ENCODE measurements at regions not wholly inside any gene's neighbourhood (a gene's known extent, or its start where the extent isn't known, plus 50 kb on each side); places are given as distances from the start of the nearest gene placed in this dataset.

DNA sequence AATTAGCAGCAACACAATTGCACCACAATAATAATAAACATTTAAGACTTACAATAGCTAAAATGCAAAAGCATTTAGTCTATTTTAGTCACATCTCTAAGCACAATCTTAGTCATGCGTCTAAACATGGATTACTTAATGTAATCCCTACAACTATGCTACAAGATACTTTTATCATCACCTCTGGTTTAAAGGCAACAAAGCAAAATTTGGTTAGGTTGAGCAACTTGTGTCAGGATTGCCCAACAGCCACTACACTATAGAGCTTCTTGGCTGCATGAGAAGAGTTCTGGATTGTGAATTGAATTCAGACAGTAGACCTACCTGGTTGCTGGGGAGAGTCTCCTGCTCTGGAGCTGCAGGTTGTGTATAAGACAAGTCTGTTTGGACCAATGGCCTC lies 146.5 kb upstream of the PUDP start:
- Mint-ChIP-seq H3K36me3 (ENCODE audit: low read depth) (no peaks in the 10 kb centered on the region), H3K27ac (no peak overlapping the region), H3K4me1 (ENCODE audit: low read depth) (no peaks in the 10 kb centered on the region), H3K27me3 (ENCODE audit: low read depth) (no peaks in the 10 kb centered on the region), H3K4me3 (no peak overlapping the region), H3K9me3 (no peaks in the 10 kb centered on the region)
- DNase-seq (ENCODE audit: low spot score), result no peak

DNA sequence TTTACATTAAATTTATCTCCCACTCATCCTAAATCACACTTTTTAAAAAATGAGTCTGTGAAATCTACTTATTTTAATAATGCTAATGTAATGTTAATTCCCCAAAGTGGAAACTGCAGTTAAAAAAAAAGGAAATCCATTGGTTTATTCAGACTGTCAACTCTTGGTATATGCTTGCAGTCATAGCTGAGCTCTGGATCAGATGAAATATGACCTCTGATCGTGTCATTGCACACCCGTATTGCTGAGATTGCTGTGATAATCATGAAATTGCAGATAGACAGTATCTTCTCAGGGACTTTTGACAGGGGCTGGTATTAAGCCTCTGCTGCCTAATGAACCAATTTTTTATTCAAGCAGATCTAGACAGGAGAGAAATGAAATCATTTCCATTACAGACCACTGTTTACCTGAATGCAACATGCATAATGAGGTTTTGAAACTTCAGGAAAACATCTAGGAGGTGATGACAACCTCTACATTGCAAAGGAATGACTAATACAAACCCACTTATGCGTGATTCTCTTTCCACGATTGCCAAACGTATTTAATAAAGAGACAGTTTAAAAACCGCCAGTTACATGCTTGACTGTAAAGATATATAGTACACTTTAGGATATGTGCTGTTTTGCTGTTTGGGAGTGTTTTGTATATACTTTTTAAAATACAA lies 138.3 kb upstream of the PUDP start:
- Mint-ChIP-seq H3K4me1 (ENCODE audit: low read depth) (no peaks in the 10 kb centered on the region), H3K27ac (no peak overlapping the region), H3K27me3 (ENCODE audit: low read depth) (no peaks in the 10 kb centered on the region), H3K9me3 (no peaks in the 10 kb centered on the region), H3K36me3 (ENCODE audit: low read depth) (no peaks in the 10 kb centered on the region), H3K4me3 (no peak overlapping the region)
- no peak for DNase-seq (ENCODE audit: low spot score)

- Mint-ChIP-seq H3K27ac (no peak overlapping the region), H3K36me3 (ENCODE audit: low read depth) (no peaks in the 10 kb centered on the region), H3K4me1 (ENCODE audit: low read depth) (no peaks in the 10 kb centered on the region)
Measured at GRCh38 chrX:7285765-7286164, 137.8 kb upstream of the PUDP start.

GRCh38 chrX:7283741-7284140 lies 135.8 kb upstream of the PUDP start:
- DNase-seq (ENCODE audit: low spot score), result no peak
- H3K27ac Mint-ChIP-seq, result no peak overlapping the region
- H3K9me3 Mint-ChIP-seq, result no peaks in the 10 kb centered on the region
- H3K4me1 Mint-ChIP-seq (ENCODE audit: low read depth), result no peaks in the 10 kb centered on the region
- H3K27me3 Mint-ChIP-seq (ENCODE audit: low read depth), result no peaks in the 10 kb centered on the region
- no peak overlapping the region for H3K4me3 Mint-ChIP-seq
- H3K36me3 Mint-ChIP-seq (ENCODE audit: low read depth), result no peaks in the 10 kb centered on the region

More at GRCh38 chrX:7285765-7286164, 137.8 kb upstream of the PUDP start:
- H3K9me3 Mint-ChIP-seq, result no peaks in the 10 kb centered on the region
- no peak overlapping the region for H3K4me3 Mint-ChIP-seq
- no peaks in the 10 kb centered on the region for H3K27me3 Mint-ChIP-seq (ENCODE audit: low read depth)
- DNase-seq (ENCODE audit: low spot score), result no peak

GRCh38 chrX:7280520-7280919 lies 132.6 kb upstream of the PUDP start:
- Mint-ChIP-seq H3K27me3 (ENCODE audit: low read depth) (no peaks in the 10 kb centered on the region), H3K36me3 (ENCODE audit: low read depth) (no peaks in the 10 kb centered on the region), H3K9me3 (no peaks in the 10 kb centered on the region), H3K4me3 (no peak overlapping the region), H3K27ac (no peak overlapping the region), H3K4me1 (ENCODE audit: low read depth) (no peaks in the 10 kb centered on the region)
- DNase-seq (ENCODE audit: low spot score), result no peak

DNA sequence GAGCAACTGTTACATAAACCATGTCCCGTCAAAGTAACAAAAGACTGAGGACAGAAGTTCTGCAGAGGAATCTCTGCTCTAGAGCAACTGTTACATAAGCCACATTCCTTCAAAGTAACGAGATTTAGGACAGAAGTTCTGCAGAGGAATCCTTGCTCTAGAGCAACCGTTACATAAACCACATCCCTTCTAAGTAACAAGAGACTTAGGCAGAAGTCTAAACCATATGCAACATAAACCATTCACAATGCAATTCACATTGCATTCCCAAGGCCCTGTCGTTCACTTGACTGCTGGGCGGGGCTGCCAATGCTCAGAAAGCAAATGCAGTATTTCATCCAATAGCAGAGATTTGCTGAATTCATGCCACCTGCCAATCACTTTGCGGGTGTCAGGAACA lies 124.4 kb upstream of the PUDP start:
- Mint-ChIP-seq H3K27ac (no peak overlapping the region), H3K36me3 (ENCODE audit: low read depth) (no peaks in the 10 kb centered on the region), H3K9me3 (no peaks in the 10 kb centered on the region), H3K4me1 (ENCODE audit: low read depth) (no peaks in the 10 kb centered on the region), H3K27me3 (ENCODE audit: low read depth) (no peaks in the 10 kb centered on the region), H3K4me3 (no peak overlapping the region)
- DNase-seq (ENCODE audit: low spot score), result no peak

- Mint-ChIP-seq H3K4me1 (ENCODE audit: low read depth) (no peaks in the 10 kb centered on the region), H3K9me3 (no peaks in the 10 kb centered on the region), H3K4me3 (no peak overlapping the region), H3K36me3 (ENCODE audit: low read depth) (no peaks in the 10 kb centered on the region), H3K27ac (no peak overlapping the region), H3K27me3 (ENCODE audit: low read depth) (no peaks in the 10 kb centered on the region)
- DNase-seq (ENCODE audit: low spot score), result no peak
Measured at GRCh38 chrX:7270933-7271332, 123.0 kb upstream of the PUDP start.

- Mint-ChIP-seq H3K4me1 (ENCODE audit: low read depth) (no peaks in the 10 kb centered on the region), H3K4me3 (no peak overlapping the region), H3K9me3 (no peaks in the 10 kb centered on the region), H3K36me3 (ENCODE audit: low read depth) (no peaks in the 10 kb centered on the region), H3K27ac (no peak overlapping the region), H3K27me3 (ENCODE audit: low read depth) (no peaks in the 10 kb centered on the region)
- DNase-seq (ENCODE audit: low spot score), result no peak
Measured at GRCh38 chrX:7269991-7270390, 122.0 kb upstream of the PUDP start.

GRCh38 chrX:7269589-7269988 lies 121.6 kb upstream of the PUDP start:
- DNase-seq (ENCODE audit: low spot score), result no peak
- H3K4me3 Mint-ChIP-seq, result no peak overlapping the region
- no peaks in the 10 kb centered on the region for H3K36me3 Mint-ChIP-seq (ENCODE audit: low read depth)
- no peaks in the 10 kb centered on the region for H3K27me3 Mint-ChIP-seq (ENCODE audit: low read depth)
- no peaks in the 10 kb centered on the region for H3K9me3 Mint-ChIP-seq
- no peaks in the 10 kb centered on the region for H3K4me1 Mint-ChIP-seq (ENCODE audit: low read depth)
- no peak overlapping the region for H3K27ac Mint-ChIP-seq

DNA sequence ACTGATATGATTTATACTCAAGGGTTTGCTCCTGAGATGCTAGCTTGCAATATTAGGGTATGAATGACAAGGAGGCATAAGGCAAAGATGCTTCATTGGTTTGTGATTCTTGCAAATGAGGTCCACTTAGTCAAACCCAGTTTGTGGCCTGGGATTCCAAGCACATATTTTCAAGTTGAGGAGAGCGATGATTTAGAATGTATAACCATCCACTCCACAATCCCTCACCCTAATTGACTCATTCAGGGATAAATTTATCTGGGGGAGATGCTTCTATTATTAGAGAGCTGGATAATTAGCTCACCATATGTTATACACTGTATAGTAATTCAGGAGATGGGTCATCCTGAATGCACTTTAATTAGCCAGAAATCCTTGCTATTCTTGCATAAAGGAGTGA lies 118.3 kb upstream of the PUDP start:
- Mint-ChIP-seq H3K4me1 (ENCODE audit: low read depth) (no peaks in the 10 kb centered on the region), H3K36me3 (ENCODE audit: low read depth) (no peaks in the 10 kb centered on the region), H3K9me3 (no peaks in the 10 kb centered on the region), H3K27ac (no peak overlapping the region), H3K4me3 (no peak overlapping the region), H3K27me3 (ENCODE audit: low read depth) (no peaks in the 10 kb centered on the region)
- DNase-seq (ENCODE audit: low spot score), result no peak

DNA sequence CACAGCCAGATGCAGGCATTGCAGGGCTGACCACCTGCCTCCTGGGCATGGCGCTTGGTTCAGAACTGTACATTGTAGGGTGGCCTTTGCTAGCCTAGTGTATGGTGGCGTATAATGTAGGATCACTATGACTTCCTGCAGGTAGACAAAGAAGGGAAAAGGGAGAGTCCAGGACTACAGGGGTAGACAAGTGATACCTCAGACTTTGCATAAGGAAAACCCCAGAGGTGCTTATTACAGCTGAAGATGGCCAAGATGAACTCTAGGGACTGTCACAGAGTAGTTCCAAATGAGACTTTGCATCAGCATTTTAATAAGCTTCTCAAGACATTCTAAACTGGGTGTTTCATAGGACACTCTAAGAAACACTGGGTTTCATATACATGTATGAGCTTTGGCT lies 116.4 kb upstream of the PUDP start:
- no peak overlapping the region for H3K27ac Mint-ChIP-seq
- H3K4me1 Mint-ChIP-seq (ENCODE audit: low read depth), result no peaks in the 10 kb centered on the region
- no peaks in the 10 kb centered on the region for H3K27me3 Mint-ChIP-seq (ENCODE audit: low read depth)
- H3K36me3 Mint-ChIP-seq (ENCODE audit: low read depth), result no peaks in the 10 kb centered on the region
- no peak for DNase-seq (ENCODE audit: low spot score)
- no peak overlapping the region for H3K4me3 Mint-ChIP-seq
- H3K9me3 Mint-ChIP-seq, result no peaks in the 10 kb centered on the region

DNA sequence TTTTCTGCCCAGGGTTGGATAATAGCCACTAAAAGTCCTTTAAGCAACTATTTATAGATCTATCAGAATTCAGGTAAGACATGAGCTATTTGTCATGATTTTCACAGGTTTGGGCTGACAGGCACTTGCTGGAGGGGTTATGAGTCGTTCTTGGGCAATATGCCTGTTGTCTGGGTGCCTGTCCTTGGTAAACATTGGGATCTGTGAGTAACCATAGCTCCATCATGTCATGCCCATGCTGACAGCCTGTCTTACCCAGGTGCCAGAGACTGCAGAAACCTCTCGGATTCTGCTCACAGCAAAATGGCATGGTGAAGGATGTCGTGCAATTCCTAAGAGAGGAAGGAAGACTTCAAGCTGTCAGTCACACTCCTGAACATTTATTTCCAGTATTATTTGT lies 116.0 kb upstream of the PUDP start:
- Mint-ChIP-seq H3K36me3 (ENCODE audit: low read depth) (no peaks in the 10 kb centered on the region), H3K27me3 (ENCODE audit: low read depth) (no peaks in the 10 kb centered on the region), H3K27ac (no peak overlapping the region), H3K9me3 (no peaks in the 10 kb centered on the region), H3K4me1 (ENCODE audit: low read depth) (no peaks in the 10 kb centered on the region), H3K4me3 (no peak overlapping the region)
- DNase-seq (ENCODE audit: low spot score), result no peak

DNA sequence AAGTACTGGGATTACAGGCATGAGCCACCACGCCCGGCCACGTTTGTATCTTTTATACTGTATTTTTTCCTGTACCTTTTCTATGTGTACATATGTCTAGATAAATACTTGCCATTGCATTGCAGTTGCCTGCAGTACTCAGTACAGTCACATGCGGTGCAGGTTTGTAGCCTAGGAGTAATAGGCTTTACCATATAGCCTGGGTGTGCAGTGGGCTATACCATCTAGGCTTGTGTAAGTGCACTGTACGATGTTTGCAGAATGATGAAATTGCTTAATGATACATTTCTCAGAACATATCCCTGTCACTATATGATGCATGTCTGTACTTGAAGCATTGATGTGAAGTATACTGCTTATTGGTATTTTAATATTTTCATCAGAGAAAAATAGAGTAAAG lies 115.4 kb upstream of the PUDP start:
- Mint-ChIP-seq H3K4me3 (no peak overlapping the region), H3K9me3 (no peaks in the 10 kb centered on the region), H3K27me3 (ENCODE audit: low read depth) (no peaks in the 10 kb centered on the region), H3K4me1 (ENCODE audit: low read depth) (no peaks in the 10 kb centered on the region), H3K27ac (no peak overlapping the region), H3K36me3 (ENCODE audit: low read depth) (no peaks in the 10 kb centered on the region)
- DNase-seq (ENCODE audit: low spot score), result no peak

GRCh38 chrX:7262551-7262950 lies 114.6 kb upstream of the PUDP start:
- Mint-ChIP-seq H3K4me1 (ENCODE audit: low read depth) (no peaks in the 10 kb centered on the region), H3K27me3 (ENCODE audit: low read depth) (no peaks in the 10 kb centered on the region), H3K4me3 (no peak overlapping the region), H3K9me3 (no peaks in the 10 kb centered on the region), H3K36me3 (ENCODE audit: low read depth) (no peaks in the 10 kb centered on the region), H3K27ac (no peak overlapping the region)
- no peak for DNase-seq (ENCODE audit: low spot score)

DNA sequence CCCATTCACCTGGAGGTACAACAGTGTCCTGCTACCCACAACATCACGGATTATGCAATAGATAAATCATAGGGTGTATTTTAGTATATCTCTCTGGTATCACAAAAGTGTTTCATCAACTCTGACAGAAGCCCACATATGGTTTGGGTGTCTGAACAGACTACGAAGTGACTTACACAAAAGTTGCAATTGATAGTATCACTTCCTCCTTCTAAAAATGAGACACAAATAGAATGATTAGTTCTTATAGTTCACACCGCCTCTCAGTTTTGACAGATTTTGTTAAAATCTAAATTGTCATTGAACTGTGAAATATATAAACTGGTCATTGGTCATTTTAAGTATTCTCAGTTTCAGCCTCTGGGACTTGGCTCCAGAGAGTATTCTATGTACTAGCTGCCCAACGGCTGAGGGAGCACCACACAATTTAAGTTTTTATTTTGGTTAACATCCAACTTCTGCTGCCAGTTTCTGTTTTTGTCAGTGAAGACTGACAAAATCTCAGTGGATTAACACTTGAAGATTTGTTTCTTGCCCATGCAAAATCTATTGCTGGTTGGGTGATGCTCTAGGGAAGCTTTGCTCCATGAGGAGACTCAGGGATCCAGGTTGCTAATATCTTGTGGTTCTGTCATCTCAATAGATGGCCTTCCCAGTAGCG lies 113.8 kb upstream of the PUDP start:
- H3K36me3 Mint-ChIP-seq (ENCODE audit: low read depth), result no peaks in the 10 kb centered on the region
- DNase-seq (ENCODE audit: low spot score), result no peak
- H3K4me1 Mint-ChIP-seq (ENCODE audit: low read depth), result no peaks in the 10 kb centered on the region
- H3K9me3 Mint-ChIP-seq, result no peaks in the 10 kb centered on the region
- H3K27me3 Mint-ChIP-seq (ENCODE audit: low read depth), result no peaks in the 10 kb centered on the region
- no peak overlapping the region for H3K4me3 Mint-ChIP-seq
- H3K27ac Mint-ChIP-seq, result no peak overlapping the region

Data from T-helper 2 cell treated with Interferon-gamma antibody and Interleukin-4, amounts not matched to agents 5 μg/mL and 100 μg/mL, for 36 hours (primary cell).